ENCODE measurements at regions not wholly inside any gene's neighbourhood (a gene's known extent, or its start where the extent isn't known, plus 50 kb on each side); places are given as distances from the start of the nearest gene placed in this dataset.
"Not testable (repeated sequence)": the region's sequence is repeated elsewhere in the genome, so short reads cannot be mapped to it uniquely, and the experiment has no call there.

- ChIA-PET CTCF (no interaction called here), POLR2A (no interaction called here)
- TF ChIP-seq, protein P1, sequence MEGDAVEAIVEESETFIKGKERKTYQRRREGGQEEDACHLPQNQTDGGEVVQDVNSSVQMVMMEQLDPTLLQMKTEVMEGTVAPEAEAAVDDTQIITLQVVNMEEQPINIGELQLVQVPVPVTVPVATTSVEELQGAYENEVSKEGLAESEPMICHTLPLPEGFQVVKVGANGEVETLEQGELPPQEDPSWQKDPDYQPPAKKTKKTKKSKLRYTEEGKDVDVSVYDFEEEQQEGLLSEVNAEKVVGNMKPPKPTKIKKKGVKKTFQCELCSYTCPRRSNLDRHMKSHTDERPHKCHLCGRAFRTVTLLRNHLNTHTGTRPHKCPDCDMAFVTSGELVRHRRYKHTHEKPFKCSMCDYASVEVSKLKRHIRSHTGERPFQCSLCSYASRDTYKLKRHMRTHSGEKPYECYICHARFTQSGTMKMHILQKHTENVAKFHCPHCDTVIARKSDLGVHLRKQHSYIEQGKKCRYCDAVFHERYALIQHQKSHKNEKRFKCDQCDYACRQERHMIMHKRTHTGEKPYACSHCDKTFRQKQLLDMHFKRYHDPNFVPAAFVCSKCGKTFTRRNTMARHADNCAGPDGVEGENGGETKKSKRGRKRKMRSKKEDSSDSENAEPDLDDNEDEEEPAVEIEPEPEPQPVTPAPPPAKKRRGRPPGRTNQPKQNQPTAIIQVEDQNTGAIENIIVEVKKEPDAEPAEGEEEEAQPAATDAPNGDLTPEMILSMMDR (IDR thresholded peaks at IDR 0.05; ENCODE audit: insufficient read depth, low read length, missing control alignments): no peak
- H3K4me3 ChIP-seq (ENCODE audit: low read depth, low read length): no peak overlapping the region
- DNase-seq (ENCODE audit: low read depth, low spot score): no peak
These were observed 182.9 kb downstream of the ZIC3 start for GRCh38 chrX:137748827-137749226.

- ChIA-PET CTCF (no interaction called here), POLR2A (no interaction called here)
- DNase-seq (ENCODE audit: low read depth, low spot score): no peak
- TF ChIP-seq, protein P1 (IDR thresholded peaks at IDR 0.05; ENCODE audit: insufficient read depth, low read length, missing control alignments): no peak
- no peak overlapping the region for H3K4me3 ChIP-seq (ENCODE audit: low read depth, low read length)
These were observed 183.3 kb downstream of the ZIC3 start for GRCh38 chrX:137749246-137749645.

DNA sequence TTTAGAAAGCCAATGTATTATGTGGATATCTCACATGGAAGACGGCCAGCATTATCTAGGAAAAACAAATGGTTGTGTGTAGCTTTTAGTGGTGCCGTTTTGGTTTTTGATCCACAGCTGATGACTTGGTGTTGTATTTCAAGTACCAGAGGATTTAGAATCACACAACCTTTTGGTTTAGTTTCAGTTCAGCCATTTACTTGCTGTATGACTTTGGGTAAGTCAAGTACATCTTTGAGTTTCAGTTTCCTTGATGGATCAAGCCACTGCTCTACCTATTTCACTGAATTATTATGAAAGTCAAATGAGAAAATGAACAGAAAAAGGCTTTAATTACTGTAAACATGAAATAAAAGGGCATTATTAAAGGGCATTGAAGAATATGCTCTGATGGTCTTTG is 205.6 kb downstream of the ZIC3 start:
- ChIA-PET POLR2A (no interaction called here), CTCF (no interaction called here)
- TF ChIP-seq, protein P1 (IDR thresholded peaks at IDR 0.05; ENCODE audit: insufficient read depth, low read length, missing control alignments): no peak
- no peak for DNase-seq (ENCODE audit: low read depth, low spot score)
- no peak overlapping the region for H3K4me3 ChIP-seq (ENCODE audit: low read depth, low read length)

DNA sequence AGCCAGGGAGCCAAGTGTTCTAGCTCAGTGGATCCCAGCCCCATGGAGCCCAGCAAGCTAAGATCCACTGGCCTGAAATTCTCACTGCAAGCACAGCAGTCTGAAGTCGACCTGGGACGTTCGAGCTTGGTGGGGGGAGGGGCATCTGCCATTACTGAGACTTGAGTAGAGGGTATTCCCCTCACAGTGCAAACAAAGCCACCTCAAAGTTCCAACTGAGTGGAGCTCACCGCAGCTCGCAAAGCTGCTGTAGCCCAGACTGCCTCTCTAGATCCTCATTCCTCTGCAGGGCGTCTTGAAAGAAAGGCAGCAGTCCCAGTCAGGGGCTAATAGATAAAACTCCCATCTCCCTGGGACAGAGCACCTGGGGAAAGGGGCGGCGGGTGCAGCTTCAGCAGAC is 226.3 kb downstream of the ZIC3 start:
- TF ChIP-seq, protein P1 (IDR thresholded peaks at IDR 0.05; ENCODE audit: insufficient read depth, low read length, missing control alignments): no peak

GRCh38 chrX:137797926-137798325 is 232.0 kb downstream of the ZIC3 start:
- POLR2A ChIA-PET; DNase-seq (ENCODE audit: low read depth, low spot score); H3K4me3 ChIP-seq (ENCODE audit: low read depth, low read length); CTCF ChIA-PET: not testable (repeated sequence)

More for the DNA sequence above, 226.3 kb downstream of the ZIC3 start:
- DNase-seq (ENCODE audit: low read depth, low spot score): no peak
- H3K4me3 ChIP-seq (ENCODE audit: low read depth, low read length): no peak overlapping the region
- POLR2A ChIA-PET: no interaction called here
- CTCF ChIA-PET: no interaction called here

- TF ChIP-seq, protein P1 (IDR thresholded peaks at IDR 0.05; ENCODE audit: insufficient read depth, low read length, missing control alignments): no peak
- no peak for DNase-seq (ENCODE audit: low read depth, low spot score)
- POLR2A ChIA-PET: no interaction called here
These were observed 257.3 kb downstream of the ZIC3 start for GRCh38 chrX:137823257-137823656.

GRCh38 chrX:137847376-137847775 is 281.4 kb downstream of the ZIC3 start:
- CTCF ChIA-PET: no interaction called here
- TF ChIP-seq, protein P1 (IDR thresholded peaks at IDR 0.05; ENCODE audit: insufficient read depth, low read length, missing control alignments): no peak

More at GRCh38 chrX:137823257-137823656, 257.3 kb downstream of the ZIC3 start:
- CTCF ChIA-PET: no interaction called here
- H3K4me3 ChIP-seq (ENCODE audit: low read depth, low read length): no peak overlapping the region

More at GRCh38 chrX:137847376-137847775, 281.4 kb downstream of the ZIC3 start:
- no peak for DNase-seq (ENCODE audit: low read depth, low spot score)
- POLR2A ChIA-PET: no interaction called here
- no peak overlapping the region for H3K4me3 ChIP-seq (ENCODE audit: low read depth, low read length)

All from AG04449 (cell line).